A204.1 (cell line): ENCODE measurements at regions not wholly inside any gene's neighbourhood (a gene's known extent, or its start where the extent isn't known, plus 50 kb on each side); places are given as distances from the start of the nearest gene placed in this dataset.
A peak's percentile ranks its signal among the peaks of the same experiment; 100 is the strongest.

ENCODE experiments used
- FAIRE-seq: peaks from 2 replicates; lab custom pipeline; 2012; peaks lifted over from hg19 to GRCh38; lab: Jason Lieb, UNC

GRCh38 chr3:944786-945185, 148.0 kb upstream of the CNTN6 start:
- FAIRE-seq, result no peak

GRCh38 chr3:945738-946137, 147.1 kb upstream of the CNTN6 start:
- no peak for FAIRE-seq

- FAIRE-seq, result no peak
Observed at GRCh38 chr3:952906-953305, 139.9 kb upstream of the CNTN6 start.

- no peak for FAIRE-seq
Observed at GRCh38 chr3:963255-963654, 129.6 kb upstream of the CNTN6 start.

GRCh38 chr3:963755-964154, 129.1 kb upstream of the CNTN6 start:
- no peak for FAIRE-seq

- FAIRE-seq, result no peak
Observed at GRCh38 chr3:965826-966225, 127.0 kb upstream of the CNTN6 start.

GRCh38 chr3:966341-966740, 126.5 kb upstream of the CNTN6 start:
- no peak for FAIRE-seq

- no peak for FAIRE-seq
Observed at GRCh38 chr3:973340-973739, 119.5 kb upstream of the CNTN6 start.

- FAIRE-seq, result no peak
Observed at GRCh38 chr3:976006-976405, 116.8 kb upstream of the CNTN6 start.

- no peak for FAIRE-seq
Observed at GRCh38 chr3:981156-981555, 111.7 kb upstream of the CNTN6 start.

GRCh38 chr3:988785-989184, 104.0 kb upstream of the CNTN6 start:
- FAIRE-seq, result no peak

GRCh38 chr3:992871-993270, 100.0 kb upstream of the CNTN6 start:
- no peak for FAIRE-seq

GRCh38 chr3:1002010-1002409, 90.8 kb upstream of the CNTN6 start:
- FAIRE-seq, result peak; percentile 85

GRCh38 chr3:1007866-1008265, 85.0 kb upstream of the CNTN6 start:
- FAIRE-seq, result no peak

- FAIRE-seq, result no peak
Observed at GRCh38 chr3:1010228-1010627, 82.6 kb upstream of the CNTN6 start.

GRCh38 chr3:1015826-1016225, 77.0 kb upstream of the CNTN6 start:
- FAIRE-seq, result no peak

- FAIRE-seq, result no peak
Observed at GRCh38 chr3:1017870-1018269, 75.0 kb upstream of the CNTN6 start.

GRCh38 chr3:1019157-1019556, 73.7 kb upstream of the CNTN6 start:
- FAIRE-seq, result no peak

- FAIRE-seq, result no peak
Observed at GRCh38 chr3:1026395-1026794, 66.4 kb upstream of the CNTN6 start.

GRCh38 chr3:1036207-1036826, 56.5 kb upstream of the CNTN6 start:
- FAIRE-seq, result no peak

- no peak for FAIRE-seq
Observed at GRCh38 chr3:1037631-1038030, 55.2 kb upstream of the CNTN6 start.
